Panc1 (cell line): ENCODE measurements at regions not wholly inside any gene's neighbourhood (a gene's known extent, or its start where the extent isn't known, plus 50 kb on each side); places are given as distances from the start of the nearest gene placed in this dataset.

Experiments used
- ATAC-seq: fragments of 200-7000 bp; cut with Tn5 transposase; 2 replicates; pipeline ENCODE4 v1.9.1; 2020; ENCODE audit warnings: mild to moderate bottlenecking, moderate library complexity
- BruUV-seq: library from RNA; stranded (reverse); fragments of 400-500 nt; replicated peaks from 2 replicates; lab custom pipeline; 2021; lab: Mats Ljungman, UMichigan
- CTCF ChIA-PET: fragments of 300-600 bp; sonication (Branson Sonifier 250); formaldehyde crosslinking; loops from one replicate; lab custom pipeline; 2022; ENCODE audit warnings: antibody characterized with exemption; lab: Charles Lee
- POLR2A ChIA-PET: fragments of 300-600 bp; sonication (Branson Sonifier 250); formaldehyde crosslinking; loops from one replicate; lab custom pipeline; 2022; ENCODE audit warnings: antibody characterized with exemption; lab: Charles Lee
- DNase-seq: peaks from one replicate; pipeline ENCODE4 v3.0.0-alpha.2; 2010; ENCODE audit warnings: low read depth, low spot score
- H3K27ac ChIP-seq: 2 replicates; pipeline ENCODE4 v1.5.1; 2011; ENCODE audit warnings: mild to moderate bottlenecking, low read length, inconsistent platforms
- H3K27me3 ChIP-seq: fragments of 200-500 bp; sonication (Bioruptor generic); 2 replicates; pipeline ENCODE4 v1.6.0; 2014; ENCODE audit warnings: low read length, inconsistent platforms; ENCODE audit not compliant: control insufficient read depth, insufficient read depth
- H3K36me3 ChIP-seq: fragments of 200-500 bp; sonication (Bioruptor generic); 2 replicates; pipeline ENCODE4 v1.5.1; 2014; ENCODE audit warnings: inconsistent platforms, mild to moderate bottlenecking, low read length, moderate library complexity; ENCODE audit not compliant: control insufficient read depth, insufficient read depth
- H3K4me1 ChIP-seq: 2 replicates; pipeline ENCODE4 v1.5.1; 2011; ENCODE audit warnings: inconsistent platforms, mild to moderate bottlenecking, low read length, moderate library complexity; ENCODE audit not compliant: control insufficient read depth, insufficient read depth
- H3K4me3 ChIP-seq, 2 experiments: 2 replicates each; pipeline ENCODE4 v1.5.1; 2011 to 2012; ENCODE audit warnings: low read depth in 2 of 2, low read length in 2 of 2, mild to moderate bottlenecking in 2 of 2, inconsistent platforms in 1 of 2, moderate library complexity in 1 of 2
- H3K9me3 ChIP-seq: fragments of 200-500 bp; sonication (Bioruptor generic); 2 replicates; pipeline ENCODE4 v1.5.1; 2014; ENCODE audit warnings: low read depth, mild to moderate bottlenecking, inconsistent platforms, low read length, moderate library complexity; ENCODE audit not compliant: control insufficient read depth, insufficient read depth
- CTCF ChIP-seq: fragments of 450-650 bp; IDR thresholded peaks from 2 replicates; pipeline ENCODE4 v1.5.1; 2017; ENCODE audit warnings: mild to moderate bottlenecking
- POLR2AphosphoS5 ChIP-seq: IDR thresholded peaks from 2 replicates; pipeline ENCODE4 v1.6.1; 2012; ENCODE audit warnings: mild to moderate bottlenecking, low read depth, low read length, moderate library complexity
- REST ChIP-seq, 2 experiments: IDR thresholded peaks; 2 replicates each; pipeline ENCODE4 v1.6.1; 2011 to 2012; ENCODE audit warnings: low read depth in 2 of 2, control low read depth in 1 of 2, low read length in 1 of 2, mild to moderate bottlenecking in 1 of 2, moderate library complexity in 1 of 2; ENCODE audit not compliant: insufficient read depth in 1 of 2
- SIN3A ChIP-seq: IDR thresholded peaks from 2 replicates; pipeline ENCODE4 v1.6.1; 2012; ENCODE audit warnings: low read depth, mild to moderate bottlenecking, low read length, moderate library complexity, borderline replicate concordance; ENCODE audit not compliant: insufficient read depth
- TCF7L2 ChIP-seq: IDR thresholded peaks from 2 replicates; pipeline ENCODE4 v1.6.1; 2011; ENCODE audit warnings: mild to moderate bottlenecking, low read depth, low read length, inconsistent platforms
- in situ Hi-C: cut with HindIII; loops from 2 replicates; pipeline ENCODE4 v1.10.0; 2016; ENCODE audit warnings: low sequenced_read_pairs, low pct_unique_long_range_greater_than_20kb
- intact Hi-C: fragments of 100-400 bp; cut with micrococcal nuclease; formaldehyde crosslinking; loops from one replicate; pipeline ENCODE4 v1.10.0; 2022; ENCODE audit not compliant: unreplicated experiment

GRCh38 chr2:7982054-7982453 is 699.8 kb upstream of the ID2 start:
- Histone ChIP-seq H3K4me1 (no peaks in the 10 kb centered on the region), H3K27me3 (no peaks in the 10 kb centered on the region; the same call in 1 of the 2 replicates), H3K4me3 (no peak overlapping the region), H3K36me3 (no peaks in the 10 kb centered on the region), H3K27ac (no peak overlapping the region), H3K9me3 (no peaks in the 10 kb centered on the region)
- ChIA-PET POLR2A (no interaction called here), CTCF (no interaction called here)
- DNase-seq (no peak), ATAC-seq (no peak)
- BruUV-seq = no TSS peak
- no peak for TF ChIP-seq TCF7L2
- intact Hi-C loops = no loop called here
- in situ Hi-C loops = no loop called here

DNA sequence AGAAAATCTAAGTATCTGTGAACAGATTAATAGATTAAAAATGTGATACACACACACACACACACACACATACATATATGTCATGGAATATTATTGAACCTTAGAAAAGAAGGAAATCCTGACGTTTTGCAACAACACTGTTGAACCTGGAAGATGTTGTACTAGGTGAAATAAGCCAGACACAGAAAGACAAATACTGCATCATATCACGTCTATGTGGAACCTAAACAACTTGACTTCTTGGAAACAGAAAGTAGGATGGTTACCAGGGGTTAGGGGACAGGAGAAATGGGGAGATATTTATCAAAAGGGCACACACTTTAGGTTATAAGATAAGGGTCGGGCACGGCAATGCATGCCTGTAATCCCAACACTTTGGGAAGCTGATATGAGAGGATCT is 698.4 kb upstream of the ID2 start:
- in situ Hi-C loops = no loop called here
- Histone ChIP-seq H3K27me3 (no peaks in the 10 kb centered on the region), H3K27ac (no peak overlapping the region), H3K4me3 (no peak overlapping the region), H3K9me3 (no peaks in the 10 kb centered on the region), H3K4me1 (no peaks in the 10 kb centered on the region), H3K36me3 (no peaks in the 10 kb centered on the region)
- no peak for TF ChIP-seq CTCF
- no peak for TF ChIP-seq TCF7L2
- no peak for TF ChIP-seq SIN3A
- no peak for TF ChIP-seq REST (IDR thresholded peaks at IDR 0.05; ENCODE audit: insufficient read depth in 1 of 2, low read depth in 2 of 2, low read length in 1 of 2)
- no peak for TF ChIP-seq POLR2AphosphoS5
- no peak for DNase-seq
- ChIA-PET POLR2A (no interaction called here), CTCF (no interaction called here)
- ATAC-seq = no peak
- BruUV-seq = no TSS peak
- intact Hi-C loops = no loop called here

- ATAC-seq (no peak), DNase-seq (no peak)
- Histone ChIP-seq H3K36me3 (no peaks in the 10 kb centered on the region), H3K9me3 (no peaks in the 10 kb centered on the region), H3K27me3 (no peaks in the 10 kb centered on the region), H3K4me1 (no peaks in the 10 kb centered on the region), H3K27ac (no peak overlapping the region), H3K4me3 (no peak overlapping the region)
- no TSS peak for BruUV-seq
- TF ChIP-seq TCF7L2 (no peak), REST (IDR thresholded peaks at IDR 0.05; ENCODE audit: insufficient read depth in 1 of 2, low read depth in 2 of 2, low read length in 1 of 2) (no peak), SIN3A (no peak), CTCF (no peak), POLR2AphosphoS5 (no peak)
- in situ Hi-C loops = no loop called here
- ChIA-PET POLR2A (no interaction called here), CTCF (no interaction called here)
- intact Hi-C loops = no loop called here
Measured at GRCh38 chr2:7983912-7984311, 697.9 kb upstream of the ID2 start.
